HG03457 (cell line): ENCODE measurements at regions not wholly inside any gene's neighbourhood (a gene's known extent, or its start where the extent isn't known, plus 50 kb on each side); places are given as distances from the start of the nearest gene placed in this dataset.

Source experiments
- ATAC-seq: cut with Tn5 transposase; IDR thresholded peaks from one replicate; pipeline ENCODE4 v1.9.1; 2021; ENCODE audit warnings: moderate number of reproducible peaks; ENCODE audit not compliant: unreplicated experiment

DNA sequence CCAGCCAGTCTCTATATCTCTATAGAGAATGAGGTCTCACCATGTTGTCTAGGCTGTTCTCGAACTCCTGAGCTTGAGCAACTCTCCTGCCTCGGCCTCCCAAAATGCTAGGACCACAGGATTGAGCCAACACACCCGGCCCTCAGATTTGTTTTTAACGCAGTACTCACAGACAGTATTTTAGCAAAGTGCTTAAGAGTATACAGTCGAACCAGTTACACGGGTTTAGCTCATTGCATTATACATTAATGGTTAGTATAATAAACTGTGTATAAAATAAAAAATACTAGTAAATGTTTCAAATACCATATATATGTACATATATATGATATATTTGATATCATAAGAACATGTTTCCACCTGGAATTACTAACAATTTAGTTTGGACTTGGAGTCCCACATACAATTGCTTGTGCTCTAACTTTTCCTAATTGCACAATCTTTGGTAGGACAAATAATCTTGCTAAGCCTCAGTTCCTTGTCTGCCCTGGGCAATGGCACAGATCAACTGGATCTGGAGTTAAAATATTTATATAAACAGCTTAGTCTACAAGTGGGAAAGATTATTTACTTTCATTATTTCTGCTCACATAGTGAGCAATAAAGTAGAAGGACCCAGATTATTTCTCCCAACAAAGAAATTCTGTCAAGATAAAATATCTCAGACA is 508.9 kb upstream of the LRATD1 start:
- ATAC-seq: no peak

GRCh38 chr2:14125624-14126293 is 506.8 kb upstream of the LRATD1 start:
- ATAC-seq: no peak

DNA sequence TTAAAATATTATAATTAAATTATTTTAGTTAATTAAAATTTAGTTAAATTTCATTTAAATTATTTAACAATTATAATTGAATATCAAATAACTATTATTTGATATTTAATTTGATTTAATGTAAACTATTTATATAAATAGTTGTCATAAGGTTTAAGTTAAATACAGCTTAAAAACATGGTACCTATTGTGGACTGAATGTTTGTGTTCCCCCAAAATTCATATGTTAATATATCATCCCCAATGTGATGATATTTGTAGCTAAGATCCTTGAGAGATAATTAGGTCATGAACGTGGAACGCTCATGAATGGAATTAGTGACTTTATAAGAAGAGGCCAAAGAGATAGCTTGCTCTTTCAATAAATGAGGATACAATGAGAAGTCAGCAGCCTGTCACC is 505.7 kb upstream of the LRATD1 start:
- no peak for ATAC-seq

- ATAC-seq: no peak
Observed at GRCh38 chr2:14127765-14128164, 504.8 kb upstream of the LRATD1 start.

GRCh38 chr2:14132386-14132785 is 500.1 kb upstream of the LRATD1 start:
- ATAC-seq: no peak

GRCh38 chr2:14134771-14135170 is 497.7 kb upstream of the LRATD1 start:
- ATAC-seq: no peak

- no peak for ATAC-seq
Observed at GRCh38 chr2:14136030-14136429, 496.5 kb upstream of the LRATD1 start.

- no peak for ATAC-seq
Observed at GRCh38 chr2:14137643-14138042, 494.9 kb upstream of the LRATD1 start.

GRCh38 chr2:14140009-14140550 is 492.4 kb upstream of the LRATD1 start:
- ATAC-seq: no peak

DNA sequence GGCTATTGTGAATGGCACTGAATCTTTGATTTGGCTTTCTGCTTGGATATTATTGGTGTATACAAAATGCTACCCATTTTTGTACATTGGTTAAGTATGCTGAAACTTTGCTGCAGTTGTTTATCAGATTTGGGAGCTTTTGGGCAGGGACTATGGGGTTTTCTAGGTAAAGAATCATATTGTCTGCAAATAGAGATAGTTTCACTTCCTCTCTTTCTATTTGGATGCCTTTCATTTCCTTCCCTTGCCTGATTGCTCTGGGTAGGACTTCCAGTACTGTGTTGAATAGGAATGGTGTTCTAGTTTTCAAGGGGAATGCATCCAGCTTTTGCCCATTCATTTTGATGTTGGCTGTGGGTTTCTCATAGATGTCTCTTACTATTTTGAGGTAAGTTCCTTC is 489.1 kb upstream of the LRATD1 start:
- no peak for ATAC-seq

DNA sequence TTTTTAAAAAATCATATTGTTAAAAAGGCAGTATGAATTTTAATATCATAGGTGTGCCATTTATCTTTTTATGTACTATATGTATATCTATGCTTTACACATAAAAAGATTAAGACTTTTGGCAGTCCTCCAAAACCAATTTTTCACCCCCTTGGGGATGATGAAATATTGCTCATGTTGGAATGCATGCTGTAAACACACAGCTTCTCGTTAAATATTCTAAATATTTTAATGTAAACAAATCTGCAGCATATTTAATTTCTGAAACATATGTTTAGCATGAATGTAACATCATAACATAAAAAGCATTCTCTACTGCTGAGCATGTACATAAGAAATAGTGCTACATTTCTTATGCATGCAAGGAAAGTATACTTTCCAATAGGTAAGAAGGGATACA is 484.3 kb upstream of the LRATD1 start:
- ATAC-seq: no peak

GRCh38 chr2:14157816-14158215 is 474.7 kb upstream of the LRATD1 start:
- no peak for ATAC-seq

GRCh38 chr2:14180333-14180732 is 452.2 kb upstream of the LRATD1 start:
- no peak for ATAC-seq

- ATAC-seq: no peak
Observed at GRCh38 chr2:14182227-14182946, 450.1 kb upstream of the LRATD1 start.

GRCh38 chr2:14185906-14186305 is 446.6 kb upstream of the LRATD1 start:
- no peak for ATAC-seq

DNA sequence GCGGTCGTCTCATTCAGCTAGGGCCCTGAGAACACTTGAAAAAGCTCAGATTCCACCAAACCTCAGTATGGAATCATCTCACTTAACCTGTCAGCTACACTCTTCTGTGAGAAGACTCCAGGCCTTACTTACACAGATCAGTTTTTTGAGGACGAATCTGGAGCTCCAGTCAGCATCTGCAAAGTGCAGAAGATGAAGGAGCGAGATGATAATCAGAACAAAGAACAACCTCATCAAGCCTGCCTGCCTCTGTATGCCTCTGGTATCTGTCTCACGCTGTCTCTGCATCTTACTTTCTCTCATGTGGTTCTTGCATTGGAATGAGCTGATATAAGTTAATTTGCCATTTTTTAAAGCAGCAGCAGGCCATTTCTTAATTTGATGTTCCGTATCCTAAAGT is 444.1 kb upstream of the LRATD1 start:
- ATAC-seq: no peak

DNA sequence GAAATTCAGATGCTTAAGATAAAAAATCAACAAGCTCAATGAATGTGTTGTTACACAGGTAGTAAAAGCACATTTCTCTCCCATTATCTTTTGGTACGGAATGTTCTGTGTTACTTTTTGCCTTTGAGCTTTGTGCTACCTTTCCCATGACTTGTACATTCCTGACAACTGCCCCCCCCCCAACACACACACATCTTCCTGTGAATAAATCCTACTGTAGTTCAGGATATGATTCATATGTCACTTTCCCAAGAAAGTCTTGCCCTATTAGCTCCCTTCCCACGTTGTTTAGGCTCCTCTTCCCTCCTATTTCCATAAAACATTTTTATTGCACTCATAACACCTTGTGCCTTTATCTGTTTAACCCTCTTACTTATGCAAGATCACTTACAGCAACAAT is 442.6 kb upstream of the LRATD1 start:
- ATAC-seq: no peak

DNA sequence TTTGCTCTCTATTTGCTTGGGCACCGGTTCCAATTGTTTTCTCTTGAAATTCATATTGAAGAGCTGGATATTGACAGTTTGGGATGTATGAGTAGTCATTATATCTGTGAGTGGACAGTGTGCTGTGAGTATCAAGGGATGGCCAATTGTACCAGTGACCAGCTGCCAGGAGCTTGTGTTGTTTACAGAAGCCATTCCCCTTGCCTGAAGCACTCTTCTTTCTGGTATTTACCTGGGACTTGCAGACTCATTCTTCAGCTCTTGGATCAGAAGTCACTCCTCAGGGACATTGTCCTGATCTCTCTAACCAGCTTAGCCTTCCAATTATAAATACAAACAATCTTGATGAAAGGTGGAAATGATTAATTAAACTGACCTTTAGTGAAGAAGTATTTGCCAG is 438.3 kb upstream of the LRATD1 start:
- no peak for ATAC-seq

GRCh38 chr2:14197293-14197692 is 435.2 kb upstream of the LRATD1 start:
- no peak for ATAC-seq

GRCh38 chr2:14199040-14199439 is 433.5 kb upstream of the LRATD1 start:
- no peak for ATAC-seq

- ATAC-seq: no peak
Observed at GRCh38 chr2:14219306-14219705, 413.2 kb upstream of the LRATD1 start.

GRCh38 chr2:14220101-14220500 is 412.4 kb upstream of the LRATD1 start:
- no peak for ATAC-seq
